Psoas muscle (tissue), 7 donors: ENCODE measurements at regions not wholly inside any gene's neighbourhood (a gene's known extent, or its start where the extent isn't known, plus 50 kb on each side); places are given as distances from the start of the nearest gene placed in this dataset.

ENCODE experiments used
- ATAC-seq, 4 donors: fragments of 200-7000 bp; cut with Tn5 transposase; one replicate each; pipeline ENCODE4 v1.9.1; 2020; ENCODE audit warnings: moderate library complexity in 3 of 4, mild to moderate bottlenecking in 2 of 4
- DNase-seq, 2 donors: peaks; one replicate each; pipeline ENCODE4 v3.0.0-alpha.2; 2020
- H3K27ac ChIP-seq: fragments of 200-600 bp; one replicate; pipeline ENCODE4 v1.8.0; 2022
- H3K27me3 ChIP-seq, 3 donors: fragments of 200-600 bp in 1 of 3; one replicate each; pipeline versions ENCODE4 v1.6.1 to v1.8.0; 2013 to 2022; ENCODE audit warnings: low read length in 2 of 3, mild to moderate bottlenecking in 2 of 3, moderate library complexity in 1 of 3; ENCODE audit not compliant: insufficient read depth in 3 of 3
- H3K36me3 ChIP-seq, 2 donors: fragments of 200-600 bp in 1 of 2; one replicate each; pipeline versions ENCODE4 v1.6.1 to v1.8.0; 2013 to 2022; ENCODE audit warnings: low read depth in 1 of 2, mild to moderate bottlenecking in 1 of 2, moderate library complexity in 1 of 2; ENCODE audit not compliant: insufficient read depth in 1 of 2
- H3K4me1 ChIP-seq: fragments of 200-600 bp; one replicate; pipeline ENCODE4 v1.8.0; 2022
- H3K4me3 ChIP-seq: fragments of 200-600 bp; one replicate; pipeline ENCODE4 v1.8.0; 2022; ENCODE audit warnings: mild to moderate bottlenecking
- H3K9me3 ChIP-seq: fragments of 200-600 bp; one replicate; pipeline ENCODE4 v1.8.0; 2022
- CTCF ChIP-seq: fragments of 200-600 bp; IDR thresholded peaks from one replicate; pipeline ENCODE4 v1.8.0; 2022; ENCODE audit warnings: antibody characterized with exemption
- WGBS, 3 donors: extraction: QIAGEN DNeasy Blood & Tissue Kit; methylation state at CpG; one replicate each; pipeline versions ENCODE4 v1.1.6 to v1.1.7; 2013; 5-methylcytosine and 5-hydroxymethylcytosine counted together
- intact Hi-C, 2 donors: fragments of 100-400 bp; cut with DNase I; formaldehyde crosslinking; loops; one replicate each; pipeline versions ENCODE4 v1.11.0 to v1.14.2; 2022
- donor health status: healthy with polysubstance abuse.
- donor health status: DM: no; HTN: no; CAD: no; lungs with moderate emphysema.
- donor health status: Bipolar disorder and iron deficiency.
- donor health status: healthy.
- donor health status: DM: yes; HTN: yes; CAD: no.
- donor health status: DM: no; HTN: no; CAD: no.
- donor health status: DM: yes; HTN: yes; CAD: no.

- intact Hi-C loops = no loop called here
- H3K27ac ChIP-seq = no peak overlapping the region
- no peak overlapping the region for H3K4me3 ChIP-seq
- no peak for TF ChIP-seq CTCF
- no peaks in the 10 kb centered on the region for H3K4me1 ChIP-seq
- H3K9me3 ChIP-seq = no peaks in the 10 kb centered on the region
- H3K27me3 ChIP-seq = no peaks in the 10 kb centered on the region
- no peak for DNase-seq
- no peaks in the 10 kb centered on the region for H3K36me3 ChIP-seq
- no peak for ATAC-seq
Observed at GRCh38 chr1:187151555-187151954, 322.8 kb downstream of the PLA2G4A start.

GRCh38 chr1:187153047-187153446, 324.3 kb downstream of the PLA2G4A start:
- intact Hi-C loops = no loop called here
- 0 to 87% (median 43%) methylated on average over 1 of the region's 1 CpG for WGBS, 3 donors
- no peaks in the 10 kb centered on the region for H3K4me1 ChIP-seq

GRCh38 chr1:187157115-187157514, 328.4 kb downstream of the PLA2G4A start:
- 51 to 62% (median 61%) methylated on average over 1 of the region's 1 CpG for WGBS, 3 donors
- intact Hi-C loops = no loop called here

More at GRCh38 chr1:187153047-187153446, 324.3 kb downstream of the PLA2G4A start:
- DNase-seq = no peak
- no peak overlapping the region for H3K4me3 ChIP-seq
- TF ChIP-seq CTCF = no peak
- H3K27me3 ChIP-seq = no peaks in the 10 kb centered on the region
- no peaks in the 10 kb centered on the region for H3K36me3 ChIP-seq
- no peaks in the 10 kb centered on the region for H3K9me3 ChIP-seq
- H3K27ac ChIP-seq = no peak overlapping the region
- ATAC-seq = no peak

GRCh38 chr1:187157552-187157951, 328.8 kb downstream of the PLA2G4A start:
- no peak for TF ChIP-seq CTCF
- Histone ChIP-seq H3K9me3 (no peaks in the 10 kb centered on the region), H3K4me1 (no peaks in the 10 kb centered on the region), H3K27ac (no peak overlapping the region), H3K4me3 (no peak overlapping the region), H3K27me3 (no peaks in the 10 kb centered on the region), H3K36me3 (no peaks in the 10 kb centered on the region)
- intact Hi-C loops = no loop called here
- WGBS, 3 donors = 61 to 65% (median 63%) methylated on average over 2 of the region's 2 CpGs
- DNase-seq = no peak
- no peak for ATAC-seq

More at GRCh38 chr1:187157115-187157514, 328.4 kb downstream of the PLA2G4A start:
- no peak for ATAC-seq
- Histone ChIP-seq H3K27me3 (no peaks in the 10 kb centered on the region), H3K27ac (no peak overlapping the region), H3K9me3 (no peaks in the 10 kb centered on the region), H3K4me3 (no peak overlapping the region), H3K4me1 (no peaks in the 10 kb centered on the region), H3K36me3 (no peaks in the 10 kb centered on the region)
- no peak for DNase-seq
- TF ChIP-seq CTCF = no peak

GRCh38 chr1:187167555-187167954, 338.8 kb downstream of the PLA2G4A start:
- DNase-seq (no peak), ATAC-seq (no peak)
- no peaks in the 10 kb centered on the region for H3K27me3 ChIP-seq
- no peak for TF ChIP-seq CTCF
- intact Hi-C loops = no loop called here
- H3K4me3 ChIP-seq = no peak overlapping the region
- H3K4me1 ChIP-seq = no peaks in the 10 kb centered on the region
- H3K36me3 ChIP-seq = no peaks in the 10 kb centered on the region
- peaks cover 3% of the 10 kb centered on the region for H3K9me3 ChIP-seq
- no peak overlapping the region for H3K27ac ChIP-seq
